ENCODE measurements at regions not wholly inside any gene's neighbourhood (a gene's known extent, or its start where the extent isn't known, plus 50 kb on each side); places are given as distances from the start of the nearest gene placed in this dataset.

GRCh38 chr20:39941245-39941644 is 747.8 kb downstream of the MAFB start:
- no peak overlapping the region for H3K4me3 ChIP-seq (replicated peaks; ENCODE audit: insufficient read depth, low read length)
- H3K27me3 ChIP-seq (ENCODE audit: insufficient read depth, poor library complexity, severe bottlenecking) = no peaks in the 10 kb centered on the region
- no peak overlapping the region for H3K27ac ChIP-seq (replicated peaks)
- TF ChIP-seq SPI1 (IDR thresholded peaks at IDR 0.05; ENCODE audit: borderline replicate concordance, low read depth) (no peak), CTCF (IDR thresholded peaks at IDR 0.05; ENCODE audit: insufficient read depth, low read length) (no peak), POLR2AphosphoS5 (IDR thresholded peaks at IDR 0.05; ENCODE audit: low read depth) (no peak), REST (IDR thresholded peaks at IDR 0.05; ENCODE audit: insufficient replicate concordance, low read depth) (no peak), GABPA (IDR thresholded peaks at IDR 0.05; ENCODE audit: low read depth) (no peak)
- no peak for DNase-seq (ENCODE audit: low read depth in 1 of 2, low spot score in 1 of 2)

GRCh38 chr20:39939241-39939865 is 749.7 kb downstream of the MAFB start:
- Histone ChIP-seq H3K27me3 (ENCODE audit: insufficient read depth, poor library complexity, severe bottlenecking) (no peaks in the 10 kb centered on the region), H3K27ac (replicated peaks) (no peak overlapping the region), H3K4me3 (replicated peaks; ENCODE audit: insufficient read depth, low read length) (no peak overlapping the region)
- no peak for TF ChIP-seq POLR2AphosphoS5 (IDR thresholded peaks at IDR 0.05; ENCODE audit: low read depth)
- TF ChIP-seq SPI1 (IDR thresholded peaks at IDR 0.05; ENCODE audit: borderline replicate concordance, low read depth) = no peak
- TF ChIP-seq GABPA (IDR thresholded peaks at IDR 0.05; ENCODE audit: low read depth) = no peak
- TF ChIP-seq REST (IDR thresholded peaks at IDR 0.05; ENCODE audit: insufficient replicate concordance, low read depth) = no peak
- no peak for TF ChIP-seq CTCF (IDR thresholded peaks at IDR 0.05; ENCODE audit: insufficient read depth, low read length)
- DNase-seq (ENCODE audit: low read depth in 1 of 2, low spot score in 1 of 2) = no peak

GRCh38 chr20:39936401-39936800 is 752.6 kb downstream of the MAFB start:
- Histone ChIP-seq H3K4me3 (replicated peaks; ENCODE audit: insufficient read depth, low read length) (no peak overlapping the region), H3K27me3 (ENCODE audit: insufficient read depth, poor library complexity, severe bottlenecking) (no peaks in the 10 kb centered on the region), H3K27ac (replicated peaks) (no peak overlapping the region)
- TF ChIP-seq REST (IDR thresholded peaks at IDR 0.05; ENCODE audit: insufficient replicate concordance, low read depth) (no peak), GABPA (IDR thresholded peaks at IDR 0.05; ENCODE audit: low read depth) (no peak), POLR2AphosphoS5 (IDR thresholded peaks at IDR 0.05; ENCODE audit: low read depth) (no peak)
- DNase-seq (ENCODE audit: low read depth in 1 of 2, low spot score in 1 of 2) = no peak
